Middle frontal gyrus (tissue), 1 donor: ENCODE measurements at regions not wholly inside any gene's neighbourhood (a gene's known extent, or its start where the extent isn't known, plus 50 kb on each side); places are given as distances from the start of the nearest gene placed in this dataset.

ENCODE experiments used
- DNase-seq: peaks from one replicate; pipeline ENCODE4 v3.0.0-alpha.2; 2015; ENCODE audit warnings: low spot score; ENCODE audit errors: extremely low spot score

GRCh38 chr5:114238771-114239313 is 123.0 kb upstream of the KCNN2 start:
- no peak for DNase-seq

GRCh38 chr5:114243281-114243971 is 118.4 kb upstream of the KCNN2 start:
- DNase-seq, result no peak

GRCh38 chr5:114243972-114244317 is 117.9 kb upstream of the KCNN2 start:
- no peak for DNase-seq

DNA sequence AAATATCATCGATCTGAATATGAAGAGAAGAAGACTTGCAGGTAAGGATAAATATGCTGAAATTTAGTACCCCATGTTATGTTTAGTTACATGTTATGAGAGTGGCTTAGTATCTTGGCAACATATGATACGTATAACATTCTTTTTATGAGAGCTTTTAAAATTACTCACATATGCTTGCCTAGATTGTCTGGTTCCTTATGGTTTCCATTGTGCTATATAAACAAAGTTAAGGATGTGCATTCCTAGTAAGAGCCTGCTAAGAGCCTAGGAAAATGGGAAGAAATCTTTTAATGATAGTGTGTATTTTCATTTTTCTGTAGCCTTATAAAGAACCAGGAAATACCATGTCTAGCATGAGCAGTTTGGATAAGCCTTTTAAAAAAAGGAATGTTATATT is 112.0 kb upstream of the KCNN2 start:
- no peak for DNase-seq

- DNase-seq, result no peak
Measured at GRCh38 chr5:114250536-114250935, 111.3 kb upstream of the KCNN2 start.

DNA sequence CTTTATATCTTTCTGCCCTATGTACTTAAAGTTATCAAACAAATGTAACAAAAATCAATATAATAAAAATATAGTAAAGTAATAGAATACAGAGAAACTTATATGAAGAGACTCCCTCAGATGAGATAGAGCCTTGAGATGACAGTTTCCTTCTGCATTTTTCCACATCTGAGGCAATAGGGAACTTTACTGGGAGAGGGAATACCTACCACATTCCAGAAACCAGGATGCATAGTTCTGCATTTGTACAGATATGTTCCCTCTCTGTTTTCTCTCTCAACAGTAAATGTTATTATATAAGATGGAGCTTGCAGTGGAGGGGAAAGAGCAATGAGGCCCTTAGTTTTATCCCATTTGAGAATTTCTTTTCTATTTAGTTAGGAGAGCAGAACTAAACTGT is 109.6 kb upstream of the KCNN2 start:
- no peak for DNase-seq

GRCh38 chr5:114255260-114255659 is 106.6 kb upstream of the KCNN2 start:
- DNase-seq, result no peak

DNA sequence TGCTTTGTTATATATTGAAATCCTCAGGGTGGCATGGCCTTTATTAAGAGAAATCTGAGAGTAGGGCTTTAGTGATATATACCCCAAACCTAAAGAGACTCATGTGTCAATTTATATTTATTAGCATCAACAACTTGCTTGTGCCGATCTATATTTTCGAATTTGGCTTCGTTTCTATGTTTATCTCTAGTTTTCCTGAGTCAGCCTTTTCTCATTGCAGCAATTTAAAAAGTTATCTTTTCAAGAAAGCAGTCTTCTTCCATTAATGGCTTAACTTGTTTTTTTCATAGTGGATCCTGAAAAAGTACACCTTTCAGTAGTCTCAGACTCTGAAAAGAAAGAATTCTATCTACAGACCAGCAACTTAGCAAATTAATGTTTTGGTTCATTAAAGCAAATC is 99.9 kb upstream of the KCNN2 start:
- no peak for DNase-seq

- no peak for DNase-seq
Measured at GRCh38 chr5:114265432-114266060, 96.3 kb upstream of the KCNN2 start.

DNA sequence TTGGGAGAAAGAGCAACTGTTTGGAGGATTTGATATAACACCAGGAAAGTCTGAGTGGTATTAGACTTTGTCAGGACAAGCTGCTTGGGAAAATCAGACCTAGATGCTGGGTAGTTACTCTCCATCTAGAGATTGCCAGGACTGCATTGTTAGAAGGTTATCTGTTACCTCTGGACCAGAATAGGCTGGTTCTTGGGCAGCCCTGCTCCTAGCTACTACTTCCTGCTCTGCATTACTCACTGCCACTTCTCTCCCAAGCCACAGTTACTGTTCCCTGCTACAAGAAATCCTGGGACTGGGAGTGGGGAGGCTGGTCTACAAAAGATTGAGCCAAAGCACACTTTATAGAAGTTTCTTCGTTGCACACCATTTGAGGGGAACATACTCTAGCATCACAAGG is 95.5 kb upstream of the KCNN2 start:
- no peak for DNase-seq

DNA sequence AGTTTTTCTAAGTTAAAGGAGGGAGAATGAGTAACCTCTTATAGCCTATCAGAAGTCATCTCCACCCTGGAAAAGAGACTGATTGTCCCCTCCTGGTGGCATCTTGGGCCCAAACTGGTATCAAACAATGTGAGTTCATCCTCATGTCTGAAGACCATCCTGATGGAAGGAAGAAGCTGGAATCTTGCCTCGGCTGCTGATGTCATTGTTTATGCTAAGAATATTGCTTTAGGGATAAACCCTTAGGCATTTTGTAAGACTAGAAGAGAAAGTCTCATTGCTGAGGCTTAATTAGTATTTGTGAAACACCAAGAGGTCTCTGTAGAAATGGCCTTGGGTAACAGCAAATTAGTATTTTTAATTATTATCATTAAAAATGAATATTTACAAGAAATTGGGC is 65.7 kb upstream of the KCNN2 start:
- DNase-seq, result no peak

DNA sequence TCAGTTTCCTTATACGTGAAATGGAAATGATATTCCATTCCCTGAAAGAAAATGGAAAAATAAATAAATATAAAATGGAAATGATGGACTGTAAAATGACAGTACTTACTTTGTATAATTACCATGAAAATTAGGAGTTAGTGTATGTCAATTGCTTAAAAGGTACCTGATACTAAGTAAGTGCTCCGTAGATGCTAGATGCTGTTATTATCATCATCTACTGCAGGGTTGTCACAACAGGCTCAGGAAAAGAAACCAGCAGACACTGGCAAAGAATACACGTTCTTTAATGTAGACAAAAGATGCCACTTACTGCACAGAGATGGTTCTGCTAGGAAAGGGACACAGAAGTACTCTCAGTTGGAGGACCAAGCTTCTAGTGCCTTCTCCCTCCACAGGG is 64.0 kb upstream of the KCNN2 start:
- no peak for DNase-seq

GRCh38 chr5:114305402-114306207 is 56.3 kb upstream of the KCNN2 start:
- DNase-seq, result no peak

DNA sequence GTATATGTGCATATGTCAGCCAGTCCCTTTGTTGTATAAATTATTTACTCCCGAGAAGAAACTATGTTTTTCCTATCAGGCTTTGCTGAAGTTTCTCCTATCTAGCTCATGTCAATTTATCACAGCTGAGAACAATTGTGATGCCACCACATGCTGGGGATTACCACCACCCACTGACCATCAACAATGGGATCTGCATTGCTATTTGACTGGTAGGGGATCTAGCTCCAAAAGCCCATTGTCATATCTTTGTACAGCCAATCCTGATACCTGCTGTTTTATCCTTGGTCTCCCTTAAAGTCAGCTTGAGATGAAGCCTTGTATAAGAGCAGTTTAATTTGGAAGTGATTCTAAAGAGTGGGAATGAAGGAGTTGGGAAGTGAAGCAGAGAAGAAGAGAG is 53.9 kb upstream of the KCNN2 start:
- no peak for DNase-seq

GRCh38 chr5:114308508-114308907 is 53.4 kb upstream of the KCNN2 start:
- DNase-seq, result no peak

DNA sequence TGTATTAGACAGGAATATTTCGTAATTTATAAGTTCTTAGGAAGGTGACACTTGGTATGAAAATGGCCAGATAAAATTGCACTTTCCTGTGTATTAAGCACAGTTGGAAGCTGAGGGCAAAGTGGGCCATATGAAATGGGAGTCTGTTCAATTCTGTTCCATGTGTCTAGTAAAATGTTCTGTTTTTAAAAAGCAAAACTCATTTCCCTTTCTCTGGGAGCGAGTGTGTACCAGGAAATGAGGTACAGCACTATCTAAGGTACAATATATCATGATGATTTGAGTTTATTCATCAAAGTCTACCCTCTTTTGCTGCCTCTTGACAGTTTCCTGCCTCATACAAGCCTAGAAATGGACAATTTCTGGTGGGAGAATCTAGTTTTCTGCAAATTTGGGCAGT is 51.2 kb upstream of the KCNN2 start:
- no peak for DNase-seq

DNA sequence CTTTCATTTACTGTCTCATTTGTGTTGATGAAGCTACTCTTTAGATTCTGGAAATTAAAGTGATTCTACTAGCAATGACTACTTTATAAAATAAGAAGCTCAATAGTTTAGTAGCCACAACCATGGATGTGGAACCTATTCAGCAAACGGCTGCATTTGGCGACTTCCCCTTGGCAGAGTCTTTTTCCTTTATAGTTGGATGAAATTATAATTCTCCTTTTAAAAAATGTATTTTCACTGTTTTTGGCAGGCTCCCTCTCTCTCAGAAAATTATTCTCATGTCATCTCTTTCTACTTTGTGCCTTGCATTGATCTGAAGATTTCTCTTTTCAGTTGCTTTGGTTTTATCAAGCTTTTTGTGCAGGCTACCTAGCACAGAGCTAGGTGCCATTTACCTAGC is 50.6 kb upstream of the KCNN2 start:
- no peak for DNase-seq

GRCh38 chr5:114311968-114312367 is 49.9 kb upstream of the KCNN2 start:
- no peak for DNase-seq
